ENCODE measurements at regions not wholly inside any gene's neighbourhood (a gene's known extent, or its start where the extent isn't known, plus 50 kb on each side); places are given as distances from the start of the nearest gene placed in this dataset.
"Not testable (repeated sequence)": the region's sequence is repeated elsewhere in the genome, so short reads cannot be mapped to it uniquely, and the experiment has no call there.

DNA sequence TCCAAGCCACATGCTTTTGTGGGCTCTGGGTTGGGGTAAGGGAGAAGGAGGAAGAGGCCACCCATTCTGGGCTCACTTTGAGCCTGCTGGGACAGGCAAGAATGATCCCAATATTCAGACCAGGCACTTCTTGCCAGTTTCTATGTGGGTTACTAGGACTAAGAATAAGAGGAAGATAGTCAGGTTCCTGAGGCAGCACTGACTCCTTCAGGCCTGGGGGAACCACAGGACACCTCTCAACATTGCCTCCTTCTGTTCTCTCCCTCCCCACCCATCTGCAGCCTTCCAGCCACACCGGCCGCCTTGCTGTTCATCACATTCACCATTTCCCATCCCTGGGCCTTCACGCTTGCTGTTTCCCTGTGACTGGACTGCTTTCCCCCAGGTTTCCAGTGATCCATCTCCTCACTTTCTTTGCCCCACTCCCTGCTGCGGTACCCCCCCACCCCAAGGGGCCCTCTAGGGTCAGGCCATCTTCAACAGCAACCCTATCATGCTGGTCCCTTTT, 69.2 kb upstream of the SIRPA start:
- DNase-seq (ENCODE audit: low spot score) = no peak

GRCh38 chr20:1825507-1825906, 69.7 kb upstream of the SIRPA start:
- DNase-seq (ENCODE audit: low spot score) = peak; percentile 67

- no peak for DNase-seq (ENCODE audit: low spot score)
These were observed 70.4 kb upstream of the SIRPA start for GRCh38 chr20:1824834-1825233.

DNA sequence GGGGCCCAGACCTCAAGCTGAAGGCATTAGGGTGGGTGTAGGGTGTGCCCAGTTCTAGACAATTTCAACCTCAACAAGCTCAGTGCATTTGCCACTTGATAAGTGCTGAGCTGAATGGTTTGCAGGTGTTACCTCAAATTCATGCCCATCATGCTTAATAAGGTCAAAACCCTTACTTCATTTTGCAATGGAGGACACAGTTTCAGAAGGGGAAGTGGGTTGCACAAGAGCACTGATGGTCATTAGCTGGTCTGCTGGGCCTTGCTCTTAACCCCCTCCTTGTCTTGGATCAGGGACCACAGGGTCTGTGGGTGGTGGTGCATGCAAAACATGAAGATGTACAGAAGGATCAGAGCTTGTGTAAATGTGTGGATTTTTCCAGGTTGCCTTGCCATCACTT, 71.0 kb upstream of the SIRPA start:
- DNase-seq (ENCODE audit: low spot score) = no peak

GRCh38 chr20:1823450-1823844, 71.8 kb upstream of the SIRPA start:
- DNase-seq (ENCODE audit: low spot score) = no peak

DNA sequence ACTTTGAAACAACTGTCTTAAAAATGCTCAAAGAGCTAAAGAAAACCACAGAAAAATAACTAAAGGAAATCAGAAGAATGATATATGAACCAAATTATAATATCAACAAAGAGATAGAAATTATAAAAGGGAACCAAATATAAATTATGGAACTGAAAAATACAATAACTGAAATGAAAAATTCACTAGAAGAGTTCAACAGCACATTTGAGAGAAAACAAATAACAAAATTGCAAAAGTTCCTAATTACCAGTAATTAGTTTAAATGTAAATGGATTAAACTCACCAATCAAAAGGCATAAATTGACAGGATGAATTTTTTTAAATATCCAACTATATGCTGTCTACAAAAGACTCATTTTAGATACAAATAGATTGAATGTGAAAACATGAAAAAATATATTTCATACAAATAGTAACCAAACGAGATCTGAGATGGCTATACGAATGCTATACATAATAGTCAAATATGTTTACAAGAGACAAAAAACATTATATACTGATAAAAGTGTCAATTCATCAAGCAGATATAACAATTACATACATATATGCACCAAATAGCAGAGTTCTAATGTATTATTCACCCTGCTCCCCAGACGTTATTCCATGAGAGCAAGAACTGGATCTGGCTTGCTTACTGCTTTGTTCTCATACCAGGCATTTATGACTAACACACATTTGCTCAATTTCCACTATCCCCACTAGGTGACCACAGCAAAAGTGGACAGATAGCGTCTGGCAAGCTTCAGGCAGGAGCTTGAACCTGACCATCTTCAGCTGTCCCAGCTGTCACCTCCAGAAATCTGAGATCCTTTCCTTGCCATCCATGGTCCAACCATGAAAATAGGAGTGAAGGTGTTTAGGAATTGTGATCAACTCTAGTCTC, 72.4 kb upstream of the SIRPA start:
- DNase-seq (ENCODE audit: low spot score) = no peak

GRCh38 chr20:1820138-1821079, 74.8 kb upstream of the SIRPA start:
- DNase-seq (ENCODE audit: low spot score) = peak; percentile 76

DNA sequence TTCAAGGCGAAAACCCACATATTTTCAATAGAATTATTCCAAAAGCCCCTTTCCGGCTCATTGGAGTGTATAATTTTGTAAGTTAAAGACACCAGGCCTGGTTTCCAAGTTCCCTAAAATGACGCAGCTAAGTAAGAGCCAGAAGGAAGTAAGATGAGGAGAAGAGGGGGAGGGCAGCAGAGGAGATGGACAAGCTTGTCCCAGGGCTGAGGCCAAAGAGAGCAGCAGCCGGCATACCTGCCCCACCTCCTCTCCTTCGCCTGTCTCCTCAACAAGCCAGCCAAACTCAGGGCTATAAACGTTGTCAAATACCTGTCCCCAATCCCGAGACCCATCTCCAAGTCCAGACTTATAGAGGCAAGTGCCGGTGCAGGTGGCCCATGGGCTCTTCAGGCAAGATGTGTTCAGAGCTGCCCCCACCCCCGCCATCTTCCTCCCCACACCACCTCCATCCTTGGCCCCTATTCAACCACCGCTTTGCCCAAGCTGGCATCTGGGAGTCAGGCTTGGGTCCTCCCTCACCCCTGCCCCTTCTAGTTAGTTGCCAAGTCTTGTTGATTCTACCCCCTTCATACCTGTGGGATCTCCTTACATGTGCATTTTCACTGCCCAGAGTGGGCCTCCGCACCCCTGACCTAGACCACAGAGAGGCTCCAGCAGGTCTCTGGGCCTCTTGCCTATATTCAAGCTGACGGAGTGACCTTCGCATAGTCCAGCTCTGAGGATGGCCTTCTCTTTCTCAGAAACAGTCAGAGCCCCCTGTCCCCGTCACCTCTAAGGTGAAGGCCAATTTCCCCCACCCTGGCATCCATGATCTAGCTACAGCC, 75.7 kb upstream of the SIRPA start:
- DNase-seq (ENCODE audit: low spot score) = no peak

GRCh38 chr20:1818895-1819294, 76.3 kb upstream of the SIRPA start:
- DNase-seq (ENCODE audit: low spot score) = no peak

- no peak for DNase-seq (ENCODE audit: low spot score)
These were observed 76.9 kb upstream of the SIRPA start for GRCh38 chr20:1818247-1818840.

DNA sequence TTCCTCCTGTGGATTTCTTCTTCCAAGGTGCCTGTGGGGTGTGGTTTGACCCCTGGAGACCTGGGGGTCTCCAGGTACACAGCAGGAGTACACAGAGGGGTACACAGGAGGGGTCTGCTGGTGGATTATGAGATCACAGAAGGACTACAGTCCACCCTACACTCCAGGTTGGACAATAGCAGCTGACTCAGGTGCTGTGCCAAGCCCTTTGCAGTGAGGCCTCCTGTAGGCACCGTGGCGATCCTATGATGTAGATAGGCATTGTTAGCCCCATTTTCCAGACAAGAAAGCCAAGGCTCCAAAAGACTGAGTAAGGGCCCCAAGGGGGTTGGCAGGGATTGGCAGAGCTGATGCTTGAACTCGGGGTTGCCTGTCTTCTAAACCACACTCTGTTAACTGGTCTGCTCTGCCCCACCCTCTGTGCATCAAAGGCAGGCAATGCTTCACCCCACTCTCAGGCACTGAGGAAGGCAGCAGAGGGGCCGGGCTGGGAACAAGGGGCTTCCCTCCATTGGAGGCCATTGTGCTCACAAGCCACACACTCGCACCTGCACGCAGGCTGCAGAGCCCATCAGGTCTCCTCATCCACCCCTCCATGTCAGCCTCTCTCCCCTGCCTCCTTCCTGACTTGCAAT, 77.5 kb upstream of the SIRPA start:
- no peak for DNase-seq (ENCODE audit: low spot score)

DNA sequence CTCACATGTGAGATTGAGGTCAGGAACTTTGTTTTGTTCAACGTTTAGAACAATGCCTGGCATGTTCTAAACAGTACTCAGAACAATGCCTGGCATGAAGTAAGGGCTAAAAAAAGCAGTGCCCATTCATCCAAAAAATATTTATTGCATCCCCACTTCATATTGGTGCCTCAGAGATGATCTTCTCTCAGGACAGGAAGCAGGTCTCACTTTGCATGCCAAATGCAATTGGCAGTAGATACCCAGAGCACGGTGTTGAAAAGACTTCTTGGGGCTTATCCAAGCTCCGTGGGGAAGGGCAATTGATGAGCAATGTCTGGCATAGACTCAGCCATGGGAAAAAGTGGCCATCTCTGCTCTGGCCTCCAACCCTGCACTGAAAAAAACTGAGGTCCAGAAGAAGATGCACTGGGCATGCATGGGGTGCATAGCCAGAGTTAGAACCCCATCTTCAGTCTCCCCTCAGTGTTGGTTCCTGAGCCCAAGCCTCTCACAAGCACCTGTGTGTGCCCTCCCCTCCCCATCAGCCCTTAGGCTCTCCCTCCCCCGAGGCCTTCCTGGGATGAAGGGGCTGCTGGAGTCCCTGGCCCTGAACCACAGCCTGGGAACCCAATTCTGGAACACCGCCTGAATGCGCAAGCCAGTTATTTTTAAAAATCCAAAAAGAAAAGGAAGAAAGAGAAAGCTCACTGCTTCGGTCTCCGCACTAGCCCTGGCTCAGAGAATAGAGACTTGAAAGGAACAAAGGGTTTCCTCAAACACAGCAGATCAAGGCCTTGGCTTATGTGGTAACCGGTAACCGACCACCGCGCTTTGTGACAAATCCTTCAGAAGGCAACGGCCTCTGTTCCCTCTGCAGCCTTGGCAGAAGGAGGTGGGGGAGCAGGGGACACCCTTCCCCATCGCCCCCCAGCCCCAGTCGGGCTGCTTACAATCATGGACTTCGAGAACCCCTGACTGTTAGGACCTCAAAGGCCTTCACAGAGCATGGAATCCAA, 78.5 kb upstream of the SIRPA start:
- DNase-seq (ENCODE audit: low spot score) = peak; percentile 79

DNA sequence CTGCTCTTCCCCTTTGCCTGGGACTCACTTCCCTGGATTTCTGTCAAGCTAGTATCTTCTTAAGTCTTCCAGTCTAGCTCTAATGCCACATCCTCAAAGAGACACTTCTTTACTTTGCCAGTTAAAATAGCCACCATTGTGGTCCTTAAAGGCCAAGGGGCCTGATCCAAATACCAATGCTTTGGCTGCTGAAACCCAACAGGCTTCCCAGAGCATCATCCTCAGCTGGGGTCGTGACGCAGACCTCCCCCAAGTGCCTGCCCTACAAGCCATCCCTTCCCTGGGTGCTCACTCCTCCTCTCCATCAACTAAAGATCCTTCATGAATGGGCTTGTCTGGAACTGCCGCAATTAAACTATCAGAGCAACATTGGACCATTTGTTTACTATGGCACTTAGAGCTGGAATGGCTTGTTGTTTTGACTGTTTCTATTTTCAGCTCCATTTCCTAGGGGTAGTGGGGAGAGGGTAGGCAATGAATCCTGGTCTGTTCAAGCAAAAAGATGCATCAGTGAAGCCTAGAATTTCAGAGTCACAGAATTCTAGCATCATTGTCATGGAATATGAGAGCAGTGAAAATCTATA, 79.6 kb upstream of the SIRPA start:
- no peak for DNase-seq (ENCODE audit: low spot score)

GRCh38 chr20:1814861-1815260, 80.3 kb upstream of the SIRPA start:
- DNase-seq (ENCODE audit: low spot score) = not testable (repeated sequence)

DNA sequence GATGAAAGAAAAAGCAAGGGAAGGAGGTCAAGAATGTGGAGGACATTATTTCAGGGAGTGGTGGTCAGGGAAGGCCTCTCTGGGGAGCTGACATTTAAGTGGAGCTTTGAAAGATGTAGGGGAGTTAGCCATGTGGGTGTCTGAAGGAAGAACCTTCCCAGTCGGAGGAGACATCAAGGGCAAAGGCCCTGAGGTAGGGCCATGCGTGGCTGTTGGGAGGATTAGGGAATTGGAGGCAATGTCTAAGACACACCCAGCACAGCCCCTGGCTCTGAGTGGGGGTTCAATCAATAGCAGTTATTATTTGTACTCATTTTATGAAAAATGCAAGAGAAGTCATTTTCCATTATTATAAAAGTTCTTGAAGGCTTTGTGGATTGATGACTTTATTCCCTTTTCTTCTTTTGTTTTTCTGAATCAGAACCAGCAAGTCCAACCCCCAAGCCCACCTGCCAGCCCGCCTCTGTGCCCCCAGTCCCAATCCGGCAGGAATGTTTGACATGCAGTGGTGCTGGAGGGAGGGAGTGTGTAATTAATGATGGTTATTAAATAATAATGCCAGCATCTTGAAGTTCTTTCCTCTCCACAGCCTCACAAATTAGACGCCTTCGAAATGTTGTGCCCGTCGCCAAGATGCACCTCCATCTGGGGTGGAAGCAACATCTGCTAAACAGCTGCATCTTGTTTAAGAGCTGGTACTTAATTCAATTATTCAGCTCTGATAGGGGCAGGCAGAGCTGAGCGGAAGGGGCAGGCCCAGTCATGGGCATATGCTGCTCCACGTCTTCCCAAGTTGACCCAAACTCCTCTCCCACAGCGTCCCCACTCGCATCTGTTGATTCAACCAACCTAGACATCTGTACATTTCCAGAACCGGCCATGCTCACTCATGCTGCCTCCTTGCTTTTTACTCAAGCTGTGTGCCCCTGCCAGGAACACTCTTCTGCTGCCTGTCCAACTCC, 81.3 kb upstream of the SIRPA start:
- no peak for DNase-seq (ENCODE audit: low spot score)

DNA sequence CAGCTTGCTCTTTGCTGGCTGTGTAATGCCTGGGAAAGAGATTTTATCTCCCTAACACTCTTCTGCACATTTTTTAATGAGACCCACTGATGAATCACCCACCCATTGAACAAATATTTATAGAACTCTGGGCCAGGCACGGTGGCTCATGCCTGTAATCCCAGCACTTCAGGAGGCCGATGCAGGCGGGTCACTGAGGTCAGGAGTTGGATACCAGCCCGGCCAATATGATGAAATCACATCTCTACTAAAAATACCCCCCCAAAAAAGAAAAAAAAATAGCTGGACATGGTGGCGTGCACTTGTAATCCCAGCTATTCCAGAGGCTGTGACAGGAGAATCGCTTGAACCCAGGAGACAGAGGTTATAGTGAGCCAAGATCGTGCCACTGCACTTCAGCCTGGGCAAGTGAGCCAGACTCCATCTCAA, 82.1 kb upstream of the SIRPA start:
- DNase-seq (ENCODE audit: low spot score) = peak; percentile 81

GRCh38 chr20:1811621-1812498, 83.3 kb upstream of the SIRPA start:
- no peak for DNase-seq (ENCODE audit: low spot score)

All from GM03348 (cell line).